ENCODE measurements at regions not wholly inside any gene's neighbourhood (a gene's known extent, or its start where the extent isn't known, plus 50 kb on each side); places are given as distances from the start of the nearest gene placed in this dataset.
"Not testable (repeated sequence)": the region's sequence is repeated elsewhere in the genome, so short reads cannot be mapped to it uniquely, and the experiment has no call there.

- DNase-seq (ENCODE audit: low read depth in 2 of 2), result no peak
Observed at GRCh38 chr7:127530148-127530547, 55.2 kb downstream of the GCC1 start.

GRCh38 chr7:127527561-127527960 lies 57.8 kb downstream of the GCC1 start:
- DNase-seq (ENCODE audit: low read depth in 2 of 2), result no peak

GRCh38 chr7:127525866-127526480 lies 59.4 kb downstream of the GCC1 start:
- no peak for DNase-seq (ENCODE audit: low read depth in 2 of 2)

- DNase-seq (ENCODE audit: low read depth in 2 of 2), result no peak
Observed at GRCh38 chr7:127516320-127516719, 69.1 kb downstream of the GCC1 start.

- peak in 1 of 2 donors; percentile 2 for DNase-seq (ENCODE audit: low read depth in 2 of 2)
Observed at GRCh38 chr7:127514499-127514898, 70.9 kb downstream of the GCC1 start.

- no peak for DNase-seq (ENCODE audit: low read depth in 2 of 2)
Observed at GRCh38 chr7:127513311-127513710, 72.1 kb downstream of the GCC1 start.

- DNase-seq (ENCODE audit: low read depth in 2 of 2), result no peak
Observed at GRCh38 chr7:127512663-127513062, 72.7 kb downstream of the GCC1 start.

- DNase-seq (ENCODE audit: low read depth in 2 of 2), result peak in 1 of 2 donors; percentile 15
Observed at GRCh38 chr7:127504715-127505114, 80.7 kb downstream of the GCC1 start.

GRCh38 chr7:127501817-127502216 lies 83.6 kb downstream of the GCC1 start:
- DNase-seq (ENCODE audit: low read depth in 2 of 2), result no peak

GRCh38 chr7:127487381-127487780 lies 94.9 kb upstream of the ZNF800 start:
- DNase-seq (ENCODE audit: low read depth in 2 of 2), result no peak

- DNase-seq (ENCODE audit: low read depth in 2 of 2), result no peak
Observed at GRCh38 chr7:127486654-127487053, 94.1 kb upstream of the ZNF800 start.

- no peak for DNase-seq (ENCODE audit: low read depth in 2 of 2)
Observed at GRCh38 chr7:127485482-127485881, 93.0 kb upstream of the ZNF800 start.

- DNase-seq (ENCODE audit: low read depth in 2 of 2), result no peak
Observed at GRCh38 chr7:127484954-127485353, 92.4 kb upstream of the ZNF800 start.

GRCh38 chr7:127478461-127478860 lies 86.0 kb upstream of the ZNF800 start:
- DNase-seq (ENCODE audit: low read depth in 2 of 2), result no peak

- DNase-seq (ENCODE audit: low read depth in 2 of 2), result no peak
Observed at GRCh38 chr7:127478024-127478355, 85.5 kb upstream of the ZNF800 start.

- DNase-seq (ENCODE audit: low read depth in 2 of 2), result no peak
Observed at GRCh38 chr7:127477295-127478023, 85.0 kb upstream of the ZNF800 start.

GRCh38 chr7:127476618-127477017 lies 84.1 kb upstream of the ZNF800 start:
- no peak for DNase-seq (ENCODE audit: low read depth in 2 of 2)

- DNase-seq (ENCODE audit: low read depth in 2 of 2), result no peak
Observed at GRCh38 chr7:127474457-127474856, 81.9 kb upstream of the ZNF800 start.

- DNase-seq (ENCODE audit: low read depth in 2 of 2), result no peak
Observed at GRCh38 chr7:127473409-127473808, 80.9 kb upstream of the ZNF800 start.

GRCh38 chr7:127460077-127460476 lies 67.6 kb upstream of the ZNF800 start:
- DNase-seq (ENCODE audit: low read depth in 2 of 2), result no peak

- DNase-seq (ENCODE audit: low read depth in 2 of 2), result not testable (repeated sequence)
Observed at GRCh38 chr7:127451258-127451657, 58.8 kb upstream of the ZNF800 start.

GRCh38 chr7:127448566-127448965 lies 56.1 kb upstream of the ZNF800 start:
- no peak for DNase-seq (ENCODE audit: low read depth in 2 of 2)

- peak; percentile 18 to 19 for DNase-seq (ENCODE audit: low read depth in 2 of 2)
Observed at GRCh38 chr7:127447326-127447945, 54.9 kb upstream of the ZNF800 start.

Measured in stimulated activated CD4-positive, alpha-beta T cell treated with anti-CD3 and anti-CD28 coated beads, Interleukin-1b, Interleukin-23, amount 100 ng/mL, for 4 hours (primary cell).